GM21526 (cell line): ENCODE measurements at regions not wholly inside any gene's neighbourhood (a gene's known extent, or its start where the extent isn't known, plus 50 kb on each side); places are given as distances from the start of the nearest gene placed in this dataset.

Experiments
- ATAC-seq: cut with Tn5 transposase; IDR thresholded peaks from one replicate; pipeline ENCODE4 v1.9.1; 2021; ENCODE audit warnings: moderate library complexity; ENCODE audit not compliant: unreplicated experiment, low FRiP score

- ATAC-seq = no peak
These were observed 186.2 kb upstream of the BCOR start for GRCh38 chrX:40283981-40284380.

DNA sequence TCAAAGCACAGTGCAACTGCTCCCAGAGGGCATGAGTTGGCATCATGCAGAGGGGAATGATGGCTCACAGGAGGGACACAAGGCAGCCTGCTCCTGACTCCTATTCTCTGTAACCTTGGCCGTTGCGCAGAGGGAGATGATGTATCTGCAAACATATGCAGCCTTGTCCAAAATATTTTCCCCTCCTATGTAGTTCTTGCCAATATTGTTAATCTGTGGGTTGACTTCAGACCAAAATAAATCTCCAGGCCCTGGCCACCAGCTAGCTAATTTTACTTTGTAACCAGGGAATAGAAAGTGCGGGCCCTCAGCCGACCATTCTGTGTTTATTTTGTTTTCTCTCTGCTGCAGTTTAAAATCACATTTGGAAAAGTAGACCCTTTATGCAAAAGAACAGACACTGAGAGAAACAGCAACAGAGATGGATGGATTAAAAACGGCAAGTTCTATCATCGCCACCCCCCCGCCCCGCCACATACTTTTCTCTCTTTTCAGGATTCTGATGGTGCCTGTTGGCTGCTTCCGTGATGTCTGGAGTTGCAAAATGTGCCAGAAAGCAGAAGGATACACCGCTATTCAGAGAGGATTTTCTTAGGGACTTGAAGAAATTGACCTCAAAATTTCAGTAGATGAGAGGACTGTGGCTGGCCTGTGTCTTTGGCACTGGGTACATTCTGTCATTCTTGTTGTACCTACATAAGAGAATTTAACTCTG, 185.3 kb upstream of the BCOR start:
- no peak for ATAC-seq

DNA sequence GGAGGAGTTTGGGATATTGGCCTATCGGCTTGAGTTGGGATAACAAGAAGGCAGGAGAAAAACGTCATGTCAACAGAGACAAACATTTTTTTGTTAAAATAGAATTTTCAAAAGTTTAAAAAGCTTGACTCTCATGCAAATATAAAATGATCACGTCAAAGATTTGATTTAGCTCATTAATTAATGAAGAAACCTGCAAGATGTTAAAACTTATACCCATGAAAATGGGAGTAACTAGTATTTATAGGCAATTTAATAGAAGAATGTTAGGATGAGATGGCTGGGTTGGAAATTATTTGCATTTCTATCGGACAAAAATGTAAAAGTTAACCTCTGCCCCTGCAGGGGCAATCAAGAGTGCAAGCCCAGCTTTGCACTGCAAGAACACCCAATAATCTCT, 184.6 kb upstream of the BCOR start:
- ATAC-seq = no peak

DNA sequence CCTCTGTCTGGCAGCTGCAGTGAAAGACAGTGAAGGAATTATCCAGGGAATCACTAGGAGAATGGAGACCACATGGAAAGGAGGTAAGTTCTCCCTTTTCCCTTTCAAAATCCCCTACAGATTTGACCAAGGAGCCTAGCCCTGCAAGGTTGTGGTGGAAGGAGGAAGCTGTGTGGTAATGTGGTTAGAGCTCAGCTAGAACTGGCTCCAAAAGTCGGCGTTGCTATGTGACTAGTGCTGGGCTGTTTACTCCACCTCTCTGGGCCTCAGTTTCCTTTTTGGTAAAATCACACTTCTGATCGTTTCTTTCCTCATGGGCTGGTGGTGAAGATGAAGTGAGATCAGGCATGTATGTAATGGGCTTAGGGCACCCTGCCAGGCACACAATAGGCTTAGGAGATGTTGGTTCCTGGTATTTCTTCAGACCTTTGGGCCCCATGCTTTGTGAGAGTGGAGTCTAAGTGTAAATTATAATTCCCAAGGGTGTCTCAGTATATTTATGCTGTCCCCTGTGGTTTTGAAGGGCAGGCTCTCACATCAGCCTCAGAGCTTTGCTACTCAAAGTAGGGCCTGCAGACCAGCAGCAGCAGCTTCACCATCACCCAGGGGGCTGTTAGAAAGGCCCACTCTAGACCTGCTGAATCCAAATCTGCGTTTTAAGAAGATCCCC, 183.7 kb upstream of the BCOR start:
- no peak for ATAC-seq

DNA sequence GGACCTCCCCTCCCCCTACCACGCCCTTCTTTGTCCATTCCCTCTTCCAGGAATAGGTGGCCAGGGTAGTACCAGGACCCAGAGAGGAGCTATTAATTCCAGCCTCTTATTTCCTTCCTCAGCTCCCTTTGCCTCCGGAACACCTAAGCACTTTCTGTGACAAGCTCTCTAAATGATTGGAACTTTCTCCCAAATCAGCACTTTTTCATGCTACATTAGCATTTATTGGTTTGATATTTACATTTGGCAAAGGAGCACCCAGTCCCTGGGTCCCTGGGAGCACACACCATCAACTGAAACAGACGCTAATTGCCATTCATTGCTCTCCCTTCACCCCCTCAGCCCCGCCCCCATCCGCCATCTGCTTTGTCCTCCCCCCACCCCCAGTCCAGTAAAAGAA, 182.0 kb upstream of the BCOR start:
- ATAC-seq = no peak

DNA sequence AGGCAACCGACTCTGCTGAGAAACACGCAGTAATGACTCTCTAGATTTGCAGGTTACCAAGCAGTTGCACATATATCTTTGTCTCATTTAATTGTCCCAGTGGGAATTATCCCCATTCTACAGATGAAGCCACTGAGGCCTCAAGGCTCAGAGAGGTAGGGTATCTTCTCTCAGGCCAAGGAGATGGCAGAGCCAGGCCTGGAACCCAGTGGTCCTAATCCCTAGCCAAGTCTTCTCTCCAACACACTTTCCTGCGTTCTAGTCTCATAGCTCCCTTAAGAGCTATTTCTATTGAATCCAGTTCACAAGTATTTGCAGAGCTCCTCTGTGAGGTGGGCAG, 181.3 kb upstream of the BCOR start:
- no peak for ATAC-seq

GRCh38 chrX:40278340-40279090, 180.8 kb upstream of the BCOR start:
- ATAC-seq = no peak

GRCh38 chrX:40277672-40278071, 179.9 kb upstream of the BCOR start:
- no peak for ATAC-seq

DNA sequence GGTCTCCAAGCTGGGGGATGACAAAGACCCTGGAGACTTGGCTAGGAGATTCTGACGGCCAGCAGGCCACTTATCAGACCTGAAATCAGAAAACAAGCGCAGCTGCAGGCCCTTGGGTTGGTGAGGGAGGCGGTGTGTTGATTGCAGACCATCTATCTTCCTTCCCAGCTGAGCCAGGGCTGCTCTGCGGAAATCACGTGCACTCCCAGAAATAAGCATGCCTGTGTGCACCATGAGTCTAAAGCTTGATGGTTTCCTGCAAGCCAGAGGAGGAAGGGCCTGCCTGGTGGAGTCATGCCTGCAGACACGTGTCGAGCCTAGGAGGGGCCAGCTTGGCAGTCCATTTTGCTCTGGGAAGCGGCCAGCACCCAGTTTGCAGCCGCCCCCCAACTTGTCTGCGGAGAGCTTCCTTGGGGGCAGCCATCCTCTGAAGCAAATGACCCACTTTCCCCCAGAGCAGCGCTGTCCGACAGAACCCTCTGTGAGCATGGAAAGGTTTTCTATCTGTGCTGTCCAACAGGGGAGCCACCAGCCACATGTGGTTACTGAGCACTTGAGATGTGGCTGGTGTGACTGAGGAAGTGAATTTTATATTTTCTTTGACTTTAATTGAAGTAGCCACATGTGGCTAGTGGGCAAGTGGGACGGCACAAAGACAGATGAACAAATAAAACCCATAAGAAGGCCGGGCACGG, 175.7 kb upstream of the BCOR start:
- no peak for ATAC-seq

GRCh38 chrX:40272776-40273175, 175.0 kb upstream of the BCOR start:
- ATAC-seq = no peak

DNA sequence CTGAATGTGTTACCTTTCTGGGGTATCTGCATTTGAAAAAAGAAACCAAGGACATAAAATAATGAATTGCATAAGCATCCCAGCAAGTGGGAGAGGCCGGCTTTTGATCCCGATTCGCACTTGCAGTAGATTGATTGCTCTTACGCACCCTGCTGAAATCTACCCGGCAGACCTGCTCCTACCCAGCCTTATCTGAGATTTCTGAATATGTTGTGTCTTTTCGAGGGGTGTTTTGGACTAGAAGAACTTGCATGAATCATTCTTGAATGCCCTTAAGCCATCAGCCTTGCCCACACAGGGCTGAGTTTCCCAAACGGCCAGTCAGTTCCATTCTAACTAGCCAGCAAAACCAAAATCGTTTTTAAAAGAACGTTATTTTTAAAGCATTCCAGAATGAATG, 174.4 kb upstream of the BCOR start:
- no peak for ATAC-seq

- ATAC-seq = no peak
These were observed 170.4 kb upstream of the BCOR start for GRCh38 chrX:40268188-40268520.

- no peak for ATAC-seq
These were observed 169.8 kb upstream of the BCOR start for GRCh38 chrX:40267334-40268187.

DNA sequence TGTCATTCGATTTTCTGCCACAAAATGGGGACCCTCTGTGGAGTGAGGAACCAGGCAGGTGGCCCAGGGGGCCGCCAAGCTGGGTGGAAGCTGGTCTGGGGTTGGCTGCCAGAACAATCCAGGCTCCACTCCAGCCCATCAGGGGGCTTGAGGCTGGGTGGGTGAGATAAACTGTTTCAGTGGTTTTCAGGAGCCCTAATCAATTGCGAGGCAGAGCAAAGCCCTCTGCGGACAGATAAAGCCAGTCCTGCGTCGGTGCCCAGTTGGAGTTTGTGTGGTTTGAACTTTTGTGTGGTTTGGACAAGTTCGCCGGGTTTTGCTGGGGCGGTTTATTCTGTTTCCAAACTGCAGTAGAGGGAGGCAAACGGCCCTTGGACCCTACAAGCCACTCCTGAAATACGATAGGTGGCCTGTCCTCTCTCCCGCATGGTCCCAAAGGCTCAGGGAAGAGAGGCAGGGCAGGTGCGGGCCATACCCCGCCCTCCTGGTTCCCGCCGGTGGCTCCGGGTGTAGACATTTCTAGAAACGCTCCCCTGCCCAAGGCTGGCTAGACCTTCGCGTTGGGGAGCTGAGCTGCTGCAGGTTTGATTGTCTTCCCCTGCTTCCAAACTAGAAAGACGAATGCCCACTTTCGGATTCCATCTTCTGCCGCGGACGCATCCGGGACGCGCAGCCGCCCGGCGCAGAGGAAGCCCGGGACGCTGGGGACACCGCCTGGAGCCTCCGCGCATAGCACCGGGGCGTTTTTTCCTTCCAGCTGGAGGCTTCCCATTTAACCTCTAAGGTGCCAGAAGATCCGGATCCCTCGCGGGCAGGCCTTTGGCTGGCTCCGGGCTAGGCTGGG, 169.0 kb upstream of the BCOR start:
- no peak for ATAC-seq

- ATAC-seq = no peak
These were observed 168.2 kb upstream of the BCOR start for GRCh38 chrX:40265936-40266335.

GRCh38 chrX:40263014-40263560, 165.3 kb upstream of the BCOR start:
- ATAC-seq = no peak

DNA sequence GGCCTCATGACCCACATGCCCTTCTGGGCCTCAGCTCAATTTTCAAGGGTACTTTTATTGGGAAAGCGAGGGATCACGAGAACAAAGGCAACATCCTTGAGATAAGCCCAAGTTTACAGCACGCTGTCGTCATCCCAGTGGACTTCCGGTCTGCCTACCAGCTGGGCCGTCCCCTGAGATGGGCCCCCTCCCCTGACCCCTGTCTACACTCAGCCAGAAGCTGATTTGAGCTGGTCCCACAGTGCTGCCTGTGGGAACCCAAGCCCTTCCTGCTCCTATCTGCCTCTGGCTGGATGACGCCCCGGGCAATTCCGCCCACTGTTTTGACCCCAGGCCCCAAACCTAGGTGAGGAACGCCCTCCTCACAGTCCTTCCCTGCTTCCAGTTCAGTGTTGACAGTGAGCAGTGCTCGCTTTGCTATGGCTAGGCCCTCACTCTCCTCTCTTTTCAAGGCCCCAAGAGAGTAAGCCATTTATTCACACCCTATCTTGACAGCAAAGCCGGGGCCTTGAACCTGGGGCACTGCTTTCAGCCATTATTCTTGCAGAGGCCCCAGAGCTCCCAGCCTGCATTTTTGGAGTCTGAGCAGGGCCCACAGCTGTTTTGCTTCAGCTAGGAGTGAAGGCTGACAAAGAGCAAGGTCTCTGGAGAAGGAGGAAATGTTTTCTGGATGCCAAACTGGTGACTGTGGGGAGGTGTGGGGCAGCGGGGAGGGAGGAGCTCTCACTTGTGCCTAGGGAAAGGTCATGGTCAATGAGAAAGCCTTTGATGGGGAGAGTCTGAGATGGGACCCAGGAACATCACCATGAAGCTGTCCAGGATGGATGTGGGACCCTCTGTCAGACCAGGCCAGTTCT, 164.6 kb upstream of the BCOR start:
- no peak for ATAC-seq

DNA sequence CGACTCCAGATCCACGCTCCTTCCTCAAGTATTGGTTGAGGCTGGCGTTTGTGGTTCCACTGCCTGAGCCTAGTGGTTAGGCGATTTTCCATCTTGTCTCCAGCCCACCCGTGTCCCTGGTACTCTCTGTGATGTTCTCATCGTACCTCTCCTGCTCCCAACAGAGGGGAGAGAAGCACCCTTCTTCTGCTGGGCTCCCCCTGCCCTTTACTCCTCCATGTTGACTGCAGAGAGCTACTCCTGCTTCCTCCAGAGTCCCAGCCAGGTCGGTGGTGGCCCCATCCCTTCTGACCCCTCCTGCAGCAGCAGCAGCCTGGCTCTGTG, 164.0 kb upstream of the BCOR start:
- no peak for ATAC-seq
